Esophagus squamous epithelium (tissue), 4 donors: ENCODE measurements at regions not wholly inside any gene's neighbourhood (a gene's known extent, or its start where the extent isn't known, plus 50 kb on each side); places are given as distances from the start of the nearest gene placed in this dataset.

Experiments
- CTCF ChIP-seq, 6 experiments: fragments of 450-650 bp in 4 of 6; fragments of 200-600 bp in 2 of 6; sonication (generic) in 2 of 6; IDR thresholded peaks; one replicate each; pipeline ENCODE4 v1.5.1; 2016 to 2019; ENCODE audit warnings: antibody characterized with exemption in 6 of 6, mild to moderate bottlenecking in 4 of 6, moderate library complexity in 4 of 6
- POLR2A ChIP-seq, 4 donors: fragments of 450-650 bp; IDR thresholded peaks; one replicate each; pipeline ENCODE4 v1.6.1; 2017; ENCODE audit warnings: antibody characterized with exemption in 4 of 4, mild to moderate bottlenecking in 4 of 4, moderate library complexity in 3 of 4

GRCh38 chr5:120372899-120373298, 91.2 kb upstream of the PRR16 start:
- TF ChIP-seq CTCF (IDR thresholded peaks at IDR 0.05) (no peak), POLR2A (IDR thresholded peaks at IDR 0.05) (no peak)
